ENCODE measurements at regions not wholly inside any gene's neighbourhood (a gene's known extent, or its start where the extent isn't known, plus 50 kb on each side); places are given as distances from the start of the nearest gene placed in this dataset.

DNA sequence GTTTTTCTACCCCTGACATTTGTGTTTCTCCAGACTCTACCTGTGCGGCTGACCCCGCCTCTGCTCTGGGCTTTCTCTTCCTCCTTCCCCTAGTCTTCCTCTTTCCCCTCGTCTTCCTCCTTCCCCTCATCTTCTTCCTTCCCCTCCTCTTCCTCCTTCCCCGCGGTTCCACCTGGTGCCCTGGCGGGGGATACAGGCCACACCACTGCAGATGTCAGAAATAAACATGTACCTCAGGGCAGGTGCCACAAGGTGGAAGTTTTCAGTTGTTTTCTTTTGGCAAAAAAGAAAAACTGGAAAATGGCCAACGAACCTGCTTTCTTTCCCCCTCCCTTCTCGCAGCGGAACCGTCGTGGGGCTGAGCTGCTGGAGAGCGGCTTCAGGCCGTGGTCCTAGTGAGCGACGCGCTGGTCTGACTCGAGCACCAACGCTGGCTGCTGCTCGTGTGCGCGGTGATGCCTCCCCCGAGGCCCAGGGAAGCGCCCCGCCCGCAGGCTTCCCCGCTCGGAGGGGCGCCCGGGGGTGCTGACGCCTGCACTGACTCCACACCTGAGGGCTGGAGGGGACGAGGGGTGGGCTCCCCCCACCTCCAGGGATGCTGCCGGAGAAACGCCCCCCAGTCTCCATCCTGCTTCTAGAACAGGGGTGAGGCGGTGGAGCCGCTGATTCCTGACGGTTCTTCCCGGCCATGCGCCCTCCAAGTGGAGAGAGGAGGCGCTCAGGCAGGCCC lies 83.7 kb upstream of the ZNF516 start:
- Histone ChIP-seq H3K9me3 (ENCODE audit: control insufficient read depth, low read length) (no peaks in the 10 kb centered on the region), H3K4me1 (ENCODE audit: control insufficient read depth, insufficient read depth, low read length) (peaks cover under 1% of the 10 kb centered on the region), H3K4me3 (ENCODE audit: low read length) (no peak overlapping the region), H3K27me3 (replicated peaks; ENCODE audit: control insufficient read depth, insufficient read depth, low read length) (peaks cover 50% of the 10 kb centered on the region), H3K36me3 (ENCODE audit: control insufficient read depth, insufficient read depth, low read length, severe bottlenecking) (no peaks in the 10 kb centered on the region), H3K9ac (ENCODE audit: low read length) (no peak overlapping the region)
- DNase-seq (ENCODE audit: low read depth), result no peak

DNA sequence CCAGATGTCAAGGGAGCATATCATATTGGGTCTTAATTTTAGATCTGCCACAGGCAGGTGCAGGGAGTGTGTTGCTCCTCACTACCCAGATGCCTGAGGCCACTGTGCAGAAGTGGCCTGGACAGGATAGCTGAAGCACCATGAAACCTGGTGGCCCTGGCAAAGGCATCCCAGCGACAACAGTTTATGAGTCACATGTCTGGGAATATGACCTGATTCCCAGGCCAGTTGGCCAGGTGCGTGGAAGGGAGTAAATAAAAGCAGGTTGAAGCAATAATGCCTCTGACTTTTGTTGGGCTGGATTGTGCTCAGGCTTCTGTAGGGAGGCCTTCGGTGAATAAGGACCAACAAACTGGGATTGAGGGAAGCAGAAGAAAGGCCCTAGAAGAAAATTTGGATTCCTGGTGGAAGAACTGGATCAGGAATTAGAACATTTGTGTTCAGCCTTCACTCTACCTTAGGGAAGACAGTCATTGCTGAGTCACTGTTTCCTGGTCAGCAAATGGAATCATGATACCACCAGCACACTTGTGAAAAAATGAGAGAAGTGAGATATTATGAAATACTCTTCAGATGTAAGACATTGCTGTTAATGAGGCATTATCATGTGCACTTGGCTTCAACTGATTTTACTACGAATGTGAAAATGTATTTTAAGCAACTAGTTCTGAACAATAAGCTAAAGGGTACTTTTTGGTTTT lies 78.4 kb upstream of the ZNF516 start:
- Histone ChIP-seq H3K4me1 (ENCODE audit: control insufficient read depth, insufficient read depth, low read length) (peaks cover 7% of the 10 kb centered on the region), H3K27me3 (replicated peaks; ENCODE audit: control insufficient read depth, insufficient read depth, low read length) (peaks cover 6% of the 10 kb centered on the region), H3K4me3 (ENCODE audit: low read length) (no peak overlapping the region), H3K36me3 (ENCODE audit: control insufficient read depth, insufficient read depth, low read length, severe bottlenecking) (no peaks in the 10 kb centered on the region), H3K9me3 (ENCODE audit: control insufficient read depth, low read length) (no peaks in the 10 kb centered on the region), H3K9ac (ENCODE audit: low read length) (no peak overlapping the region)
- DNase-seq (ENCODE audit: low read depth), result peak; percentile 50

GRCh38 chr18:76572518-76573247 lies 77.6 kb upstream of the ZNF516 start:
- no peak overlapping the region for H3K9ac ChIP-seq (ENCODE audit: low read length)
- no peaks in the 10 kb centered on the region for H3K9me3 ChIP-seq (ENCODE audit: control insufficient read depth, low read length)
- no peaks in the 10 kb centered on the region for H3K36me3 ChIP-seq (ENCODE audit: control insufficient read depth, insufficient read depth, low read length, severe bottlenecking)
- peaks cover 7% of the 10 kb centered on the region for H3K4me1 ChIP-seq (ENCODE audit: control insufficient read depth, insufficient read depth, low read length)
- no peak overlapping the region for H3K4me3 ChIP-seq (ENCODE audit: low read length)
- no peaks in the 10 kb centered on the region for H3K27me3 ChIP-seq (replicated peaks; ENCODE audit: control insufficient read depth, insufficient read depth, low read length)
- no peak for DNase-seq (ENCODE audit: low read depth)

DNA sequence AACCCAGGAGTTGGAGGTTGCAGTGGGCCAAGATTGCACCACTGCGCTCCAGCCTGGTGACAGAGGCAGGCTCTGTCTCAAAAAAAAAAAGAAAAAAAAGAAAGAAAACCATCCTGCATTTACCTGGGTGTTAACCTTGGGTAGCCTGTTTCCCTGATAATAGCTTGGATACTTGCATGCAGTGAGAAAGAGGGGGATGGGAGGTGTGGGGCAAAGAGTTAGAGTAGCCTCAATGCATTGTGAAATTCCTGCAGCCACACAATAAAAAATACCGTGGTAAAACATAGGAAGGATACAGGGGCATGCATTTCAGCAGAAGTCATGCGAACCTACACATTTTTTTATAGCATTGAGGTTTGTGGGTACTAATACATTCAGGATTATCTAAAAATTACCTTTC lies 76.6 kb upstream of the ZNF516 start:
- Histone ChIP-seq H3K4me1 (ENCODE audit: control insufficient read depth, insufficient read depth, low read length) (peaks cover 7% of the 10 kb centered on the region), H3K9ac (ENCODE audit: low read length) (no peak overlapping the region), H3K36me3 (ENCODE audit: control insufficient read depth, insufficient read depth, low read length, severe bottlenecking) (no peaks in the 10 kb centered on the region), H3K9me3 (ENCODE audit: control insufficient read depth, low read length) (no peaks in the 10 kb centered on the region), H3K27me3 (replicated peaks; ENCODE audit: control insufficient read depth, insufficient read depth, low read length) (no peaks in the 10 kb centered on the region), H3K4me3 (ENCODE audit: low read length) (no peak overlapping the region)
- DNase-seq (ENCODE audit: low read depth), result no peak

DNA sequence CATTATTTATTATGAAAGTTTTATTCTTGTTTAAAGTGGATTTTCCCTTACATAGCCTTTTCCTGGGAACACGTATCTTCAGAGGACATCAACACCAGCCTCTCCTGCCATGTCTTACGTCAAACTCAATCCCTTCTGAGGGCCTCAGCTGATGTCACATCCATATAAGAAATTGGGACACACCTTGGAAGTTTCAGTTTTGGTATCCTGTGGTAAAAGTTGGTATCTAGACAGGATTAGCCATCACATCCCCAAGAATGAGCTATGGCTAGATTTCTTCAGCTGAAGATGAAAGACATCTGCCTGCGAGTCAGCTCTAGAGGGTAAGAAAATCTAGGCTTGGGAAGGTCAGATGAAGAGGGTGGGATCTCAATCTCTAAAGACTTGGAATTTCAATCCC lies 75.8 kb upstream of the ZNF516 start:
- Histone ChIP-seq H3K9ac (ENCODE audit: low read length) (no peak overlapping the region), H3K9me3 (ENCODE audit: control insufficient read depth, low read length) (no peaks in the 10 kb centered on the region), H3K27me3 (replicated peaks; ENCODE audit: control insufficient read depth, insufficient read depth, low read length) (no peaks in the 10 kb centered on the region), H3K36me3 (ENCODE audit: control insufficient read depth, insufficient read depth, low read length, severe bottlenecking) (no peaks in the 10 kb centered on the region), H3K4me1 (ENCODE audit: control insufficient read depth, insufficient read depth, low read length) (peaks cover 7% of the 10 kb centered on the region), H3K4me3 (ENCODE audit: low read length) (no peak overlapping the region)
- DNase-seq (ENCODE audit: low read depth), result no peak

GRCh38 chr18:76569644-76570419 lies 74.8 kb upstream of the ZNF516 start:
- peaks cover 8% of the 10 kb centered on the region for H3K4me1 ChIP-seq (ENCODE audit: control insufficient read depth, insufficient read depth, low read length)
- no peaks in the 10 kb centered on the region for H3K27me3 ChIP-seq (replicated peaks; ENCODE audit: control insufficient read depth, insufficient read depth, low read length)
- H3K9me3 ChIP-seq (ENCODE audit: control insufficient read depth, low read length), result no peaks in the 10 kb centered on the region
- DNase-seq (ENCODE audit: low read depth), result no peak
- no peaks in the 10 kb centered on the region for H3K36me3 ChIP-seq (ENCODE audit: control insufficient read depth, insufficient read depth, low read length, severe bottlenecking)
- no peak overlapping the region for H3K4me3 ChIP-seq (ENCODE audit: low read length)
- no peak overlapping the region for H3K9ac ChIP-seq (ENCODE audit: low read length)

DNA sequence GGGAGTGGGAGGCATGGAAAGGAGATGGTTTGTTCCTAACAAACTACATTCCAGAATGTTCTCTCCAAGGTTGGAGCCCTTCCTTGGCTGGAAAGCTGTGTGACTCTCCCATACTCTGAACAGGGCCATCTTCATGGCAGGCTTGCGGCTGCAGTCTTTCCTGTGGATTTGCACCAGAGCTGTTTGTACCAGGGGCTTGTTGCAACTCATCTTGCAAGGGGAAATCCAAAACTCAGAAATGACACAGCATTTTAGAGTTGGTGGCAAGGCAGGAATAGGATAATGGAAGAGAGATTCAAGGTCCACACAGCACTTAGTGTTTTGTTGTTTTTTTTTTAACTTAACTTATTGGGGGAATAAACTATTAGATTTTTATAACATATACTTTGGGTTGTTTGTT lies 73.7 kb upstream of the ZNF516 start:
- Histone ChIP-seq H3K9ac (ENCODE audit: low read length) (no peak overlapping the region), H3K4me3 (ENCODE audit: low read length) (no peak overlapping the region), H3K4me1 (ENCODE audit: control insufficient read depth, insufficient read depth, low read length) (peaks cover 18% of the 10 kb centered on the region), H3K27me3 (replicated peaks; ENCODE audit: control insufficient read depth, insufficient read depth, low read length) (no peaks in the 10 kb centered on the region), H3K9me3 (ENCODE audit: control insufficient read depth, low read length) (no peaks in the 10 kb centered on the region), H3K36me3 (ENCODE audit: control insufficient read depth, insufficient read depth, low read length, severe bottlenecking) (no peaks in the 10 kb centered on the region)
- no peak for DNase-seq (ENCODE audit: low read depth)

DNA sequence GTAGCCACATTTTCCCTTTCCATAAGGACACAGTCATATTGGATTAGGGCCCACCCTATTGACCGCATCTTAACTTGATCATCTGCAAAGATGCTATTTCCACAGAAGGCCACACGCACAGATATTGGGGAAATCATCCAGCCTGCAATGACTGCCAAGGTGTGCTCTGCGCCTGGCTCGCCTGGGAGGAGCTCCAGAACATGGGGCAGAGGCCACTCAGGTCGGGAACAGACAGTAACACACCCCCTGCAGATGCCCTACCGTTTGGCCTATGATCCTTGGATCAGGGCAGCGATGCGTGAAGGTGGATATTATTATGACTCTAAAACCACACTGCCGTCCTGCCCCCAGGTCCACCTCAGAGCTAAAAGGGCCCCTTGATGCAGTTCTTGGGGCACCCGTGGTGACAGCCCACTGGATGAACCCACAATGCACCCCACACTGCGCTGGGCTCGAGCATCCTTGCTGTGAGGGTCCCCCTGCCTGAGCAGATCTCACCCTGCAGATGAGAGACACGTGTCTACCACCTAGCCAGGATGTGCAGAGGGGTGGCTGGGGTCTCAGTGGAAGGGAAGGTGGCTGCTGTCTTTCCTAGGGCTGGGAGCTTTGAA lies 72.9 kb upstream of the ZNF516 start:
- H3K9ac ChIP-seq (ENCODE audit: low read length), result no peak overlapping the region
- no peak overlapping the region for H3K4me3 ChIP-seq (ENCODE audit: low read length)
- H3K9me3 ChIP-seq (ENCODE audit: control insufficient read depth, low read length), result no peaks in the 10 kb centered on the region
- no peaks in the 10 kb centered on the region for H3K36me3 ChIP-seq (ENCODE audit: control insufficient read depth, insufficient read depth, low read length, severe bottlenecking)
- no peaks in the 10 kb centered on the region for H3K27me3 ChIP-seq (replicated peaks; ENCODE audit: control insufficient read depth, insufficient read depth, low read length)
- no peak for DNase-seq (ENCODE audit: low read depth)
- H3K4me1 ChIP-seq (ENCODE audit: control insufficient read depth, insufficient read depth, low read length), result peaks cover 12% of the 10 kb centered on the region

GRCh38 chr18:76566987-76567386 lies 71.9 kb upstream of the ZNF516 start:
- Histone ChIP-seq H3K9me3 (ENCODE audit: control insufficient read depth, low read length) (no peaks in the 10 kb centered on the region), H3K4me1 (ENCODE audit: control insufficient read depth, insufficient read depth, low read length) (peaks cover 12% of the 10 kb centered on the region), H3K9ac (ENCODE audit: low read length) (no peak overlapping the region), H3K27me3 (replicated peaks; ENCODE audit: control insufficient read depth, insufficient read depth, low read length) (no peaks in the 10 kb centered on the region), H3K4me3 (ENCODE audit: low read length) (no peak overlapping the region), H3K36me3 (ENCODE audit: control insufficient read depth, insufficient read depth, low read length, severe bottlenecking) (no peaks in the 10 kb centered on the region)
- DNase-seq (ENCODE audit: low read depth), result no peak

DNA sequence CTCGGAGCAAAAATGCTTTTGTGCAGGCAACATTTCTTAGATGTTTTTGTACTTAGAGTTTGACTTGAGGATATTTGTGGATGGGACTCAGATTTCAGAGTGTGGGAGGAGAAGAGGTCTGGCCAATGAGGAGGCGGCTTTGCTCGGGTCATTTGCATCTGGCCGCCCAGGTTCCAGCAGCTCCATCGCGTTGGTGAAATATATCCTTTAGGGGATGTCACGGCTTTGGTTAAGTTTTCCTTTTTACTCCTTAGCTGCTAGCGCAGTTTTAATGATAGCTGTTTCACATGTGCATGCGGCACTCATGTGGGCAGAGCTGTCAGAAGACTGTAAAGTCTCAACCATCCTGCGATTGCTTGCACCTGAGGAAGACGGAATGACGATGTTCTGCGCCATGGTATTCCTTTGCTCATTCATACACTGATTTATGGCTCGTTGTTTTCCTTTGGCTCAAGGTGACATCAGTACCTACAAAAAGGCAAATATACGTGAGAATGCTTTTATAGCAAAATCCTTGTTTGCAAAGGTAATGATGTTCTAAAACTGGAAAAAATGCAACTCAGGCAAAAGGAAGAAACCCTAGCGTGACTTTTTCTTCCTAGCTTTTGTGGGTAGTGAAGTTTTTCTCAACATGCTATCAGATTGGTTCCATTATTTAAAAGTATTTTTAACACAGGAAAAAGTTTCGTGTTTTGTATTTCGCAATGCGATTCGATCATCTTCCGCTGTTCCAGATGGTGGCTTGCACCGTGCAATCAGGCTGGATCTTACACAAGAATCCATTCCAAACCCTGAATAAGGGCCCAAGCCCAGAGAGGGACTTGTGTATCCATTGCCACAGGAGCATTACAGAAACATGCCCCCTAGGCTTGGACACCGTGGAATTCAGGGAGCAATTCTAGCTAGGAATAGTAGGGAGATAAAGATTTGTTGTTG lies 70.5 kb upstream of the ZNF516 start:
- H3K4me1 ChIP-seq (ENCODE audit: control insufficient read depth, insufficient read depth, low read length), result peaks cover 12% of the 10 kb centered on the region
- H3K36me3 ChIP-seq (ENCODE audit: control insufficient read depth, insufficient read depth, low read length, severe bottlenecking), result no peaks in the 10 kb centered on the region
- no peaks in the 10 kb centered on the region for H3K27me3 ChIP-seq (replicated peaks; ENCODE audit: control insufficient read depth, insufficient read depth, low read length)
- peak overlapping the region; percentile 81 for H3K4me3 ChIP-seq (ENCODE audit: low read length)
- DNase-seq (ENCODE audit: low read depth), result peak; percentile 98
- no peaks in the 10 kb centered on the region for H3K9me3 ChIP-seq (ENCODE audit: control insufficient read depth, low read length)
- peak overlapping the region; percentile 85 for H3K9ac ChIP-seq (ENCODE audit: low read length)

All from adipocyte (in vitro differentiated cells).